HG03060 (cell line): ENCODE measurements at regions not wholly inside any gene's neighbourhood (a gene's known extent, or its start where the extent isn't known, plus 50 kb on each side); places are given as distances from the start of the nearest gene placed in this dataset.

Experiments used
- ATAC-seq: cut with Tn5 transposase; IDR thresholded peaks from one replicate; pipeline ENCODE4 v1.9.1; 2021; ENCODE audit warnings: low read depth, moderate number of reproducible peaks; ENCODE audit not compliant: unreplicated experiment

DNA sequence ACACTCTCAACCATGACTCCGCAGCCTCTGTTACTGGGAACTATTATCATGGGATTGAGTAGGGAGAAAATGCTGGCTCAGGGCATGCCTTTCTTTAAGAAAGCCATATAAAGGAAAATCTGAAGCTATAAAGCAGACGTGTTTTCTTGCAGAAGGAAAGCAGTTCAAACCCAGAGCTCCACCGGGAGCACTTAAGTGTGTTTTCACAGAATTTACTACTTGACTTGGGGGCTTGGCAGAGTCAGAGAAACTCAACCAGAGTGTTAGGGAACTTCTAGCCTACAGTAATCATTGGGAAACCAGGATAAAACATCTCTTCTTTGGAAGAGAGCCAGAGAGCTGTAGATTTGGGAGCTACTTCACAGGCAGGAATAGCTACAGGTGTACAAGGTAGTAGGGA, 283.4 kb upstream of the ADRA1B start:
- ATAC-seq, result no peak

DNA sequence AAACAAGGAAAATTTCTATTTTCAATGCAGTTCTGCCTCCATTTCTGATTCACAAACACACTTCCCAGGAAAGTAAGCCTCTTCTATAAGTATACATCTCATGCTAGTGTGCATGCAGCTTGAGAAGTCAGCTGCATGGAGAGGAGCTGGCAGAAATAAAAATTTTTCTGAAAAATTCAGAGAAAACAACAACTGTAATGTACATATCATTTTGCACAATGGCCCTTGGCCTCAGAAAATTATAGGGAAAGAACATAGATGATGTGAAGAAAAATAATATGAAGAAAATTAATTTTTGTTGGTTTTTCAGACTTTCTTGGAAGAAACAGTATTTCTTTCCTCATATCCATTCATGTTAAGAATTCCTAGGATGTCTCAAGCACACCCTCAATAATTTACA, 277.8 kb upstream of the ADRA1B start:
- ATAC-seq, result no peak

DNA sequence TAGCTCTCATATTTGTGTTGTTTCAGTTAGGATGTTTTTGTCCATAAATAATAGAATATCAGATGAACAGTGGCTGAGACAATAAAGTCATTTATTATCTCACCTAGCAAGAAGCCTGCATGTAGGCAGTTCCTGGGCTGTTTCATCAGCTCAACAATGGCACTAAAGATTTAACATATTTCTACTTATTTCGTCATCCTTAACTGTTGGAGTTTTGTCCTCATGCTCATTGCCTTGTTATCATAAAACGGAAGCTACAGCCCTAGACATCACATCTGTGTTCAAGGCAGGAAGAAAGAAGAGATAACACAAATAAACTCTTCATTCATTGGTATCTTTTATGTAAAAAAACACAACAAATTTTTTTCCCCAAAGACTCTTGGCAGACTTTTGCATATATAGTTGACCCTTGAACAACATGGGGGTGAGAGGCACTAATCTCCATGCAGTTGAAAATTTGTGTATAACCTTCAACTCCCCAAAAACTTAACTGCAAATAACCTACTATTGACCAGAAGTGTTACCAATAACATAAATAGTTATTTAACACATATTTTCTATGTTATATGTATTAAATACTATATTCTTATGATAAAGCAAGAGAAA, 277.2 kb upstream of the ADRA1B start:
- no peak for ATAC-seq

GRCh38 chr5:159639590-159639989, 276.7 kb upstream of the ADRA1B start:
- ATAC-seq, result no peak

GRCh38 chr5:159640446-159640845, 275.8 kb upstream of the ADRA1B start:
- no peak for ATAC-seq

- no peak for ATAC-seq
Observed at GRCh38 chr5:159640921-159641320, 275.4 kb upstream of the ADRA1B start.

DNA sequence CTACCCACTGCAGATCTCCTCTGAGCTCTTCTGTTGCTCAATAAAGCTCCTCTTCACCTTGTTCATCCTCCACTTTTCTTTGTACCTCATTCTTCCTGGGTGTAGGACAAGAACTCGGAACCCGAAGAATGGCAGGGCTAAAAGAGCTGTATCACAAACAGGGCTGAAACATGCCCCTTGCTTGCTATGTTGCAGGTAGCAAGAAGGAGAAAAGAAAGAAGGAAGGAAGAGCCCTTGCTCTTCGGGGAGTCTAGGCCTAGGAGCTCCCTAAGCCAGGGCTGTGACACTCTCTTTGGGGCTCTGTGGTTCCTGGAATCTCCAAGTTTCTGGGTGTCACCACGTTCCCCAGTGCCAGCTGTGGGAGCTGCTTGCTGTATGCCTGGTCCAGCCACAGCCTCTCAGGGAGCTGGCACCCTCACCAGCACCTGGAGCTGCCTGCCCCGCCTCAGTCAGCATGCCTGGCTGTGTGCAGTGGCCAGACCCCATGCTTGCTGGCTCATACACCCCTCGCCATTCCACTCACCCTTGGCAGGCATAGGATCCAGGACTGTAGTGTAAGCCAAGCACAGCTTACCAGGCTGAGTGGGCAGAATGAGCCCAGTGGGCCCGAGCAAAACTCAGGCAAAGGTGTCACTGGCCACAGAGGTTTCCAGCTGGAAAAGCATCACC, 274.8 kb upstream of the ADRA1B start:
- no peak for ATAC-seq

DNA sequence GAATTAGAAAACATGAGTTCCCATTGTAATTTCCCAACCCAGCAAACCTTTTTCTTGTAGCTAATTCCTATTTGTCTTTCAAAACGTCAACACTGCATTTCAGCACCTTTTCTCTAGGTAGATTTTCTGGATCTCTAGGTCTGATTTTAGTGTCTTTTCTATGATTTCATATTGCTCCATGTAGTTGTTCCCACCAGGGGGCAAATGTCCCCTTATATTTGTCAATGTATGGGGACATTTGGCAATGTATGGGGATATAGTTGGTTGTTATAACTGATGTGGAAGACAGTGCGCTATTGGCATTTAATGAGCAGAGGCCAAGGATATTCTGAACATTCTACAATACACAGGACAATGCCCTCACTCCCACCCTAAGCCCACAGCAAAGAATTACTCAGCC, 273.9 kb upstream of the ADRA1B start:
- ATAC-seq, result no peak

DNA sequence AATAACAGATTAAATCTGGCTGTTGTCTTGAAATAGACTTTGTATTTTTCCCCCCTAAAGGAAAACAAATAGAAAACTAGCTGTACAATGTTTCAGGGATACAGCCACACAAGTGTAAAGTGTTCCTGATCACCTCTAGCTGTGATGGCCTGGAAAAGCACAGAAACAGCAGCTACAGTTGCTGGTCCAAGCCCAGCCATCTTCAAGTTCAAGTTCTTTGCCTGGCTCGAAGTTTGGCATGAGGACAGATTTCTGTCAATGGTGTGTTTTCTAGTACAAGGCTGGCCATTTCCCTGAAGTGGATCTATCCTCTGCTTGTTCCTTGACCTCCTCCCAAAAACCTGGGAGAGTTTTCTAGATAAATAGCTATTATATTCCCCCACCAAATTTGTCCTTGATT, 272.2 kb upstream of the ADRA1B start:
- ATAC-seq, result no peak

GRCh38 chr5:159645179-159645846, 271.0 kb upstream of the ADRA1B start:
- no peak for ATAC-seq

GRCh38 chr5:159650803-159651202, 265.5 kb upstream of the ADRA1B start:
- no peak for ATAC-seq

DNA sequence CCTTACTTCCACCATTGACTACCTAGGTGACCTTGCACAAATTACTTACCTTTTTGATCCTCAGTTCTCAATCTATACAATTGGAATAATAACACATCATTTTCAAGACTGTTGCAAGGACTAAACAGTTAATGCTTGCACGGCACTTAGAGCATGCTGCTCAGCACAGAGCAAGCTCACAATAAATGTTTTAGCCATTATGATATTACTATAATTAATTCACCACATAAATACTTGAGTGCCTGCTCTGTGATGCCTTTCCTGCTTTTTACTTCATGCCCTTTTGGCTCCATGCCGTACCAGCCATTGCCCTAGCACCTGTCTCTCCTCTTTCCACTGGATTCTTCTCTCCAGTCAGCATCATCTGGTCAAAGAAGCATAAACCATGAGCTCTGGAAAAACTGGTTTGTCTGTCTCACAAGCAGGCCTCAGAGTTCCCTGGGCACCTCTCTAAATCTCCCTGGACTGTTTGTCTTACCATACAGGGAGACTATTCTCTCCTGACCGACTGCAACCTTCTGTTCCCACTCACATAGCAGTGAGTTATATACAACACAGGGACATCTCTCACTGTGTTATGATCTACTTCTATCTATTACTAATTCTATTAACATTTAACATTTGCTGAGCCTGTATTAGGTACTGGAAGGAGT, 260.4 kb upstream of the ADRA1B start:
- no peak for ATAC-seq

GRCh38 chr5:159657298-159657697, 259.0 kb upstream of the ADRA1B start:
- no peak for ATAC-seq

- ATAC-seq, result no peak
Observed at GRCh38 chr5:159657771-159658170, 258.5 kb upstream of the ADRA1B start.

- ATAC-seq, result no peak
Observed at GRCh38 chr5:159658266-159658925, 257.9 kb upstream of the ADRA1B start.

GRCh38 chr5:159660401-159660800, 255.9 kb upstream of the ADRA1B start:
- no peak for ATAC-seq

- ATAC-seq, result no peak
Observed at GRCh38 chr5:159663986-159664385, 252.3 kb upstream of the ADRA1B start.

DNA sequence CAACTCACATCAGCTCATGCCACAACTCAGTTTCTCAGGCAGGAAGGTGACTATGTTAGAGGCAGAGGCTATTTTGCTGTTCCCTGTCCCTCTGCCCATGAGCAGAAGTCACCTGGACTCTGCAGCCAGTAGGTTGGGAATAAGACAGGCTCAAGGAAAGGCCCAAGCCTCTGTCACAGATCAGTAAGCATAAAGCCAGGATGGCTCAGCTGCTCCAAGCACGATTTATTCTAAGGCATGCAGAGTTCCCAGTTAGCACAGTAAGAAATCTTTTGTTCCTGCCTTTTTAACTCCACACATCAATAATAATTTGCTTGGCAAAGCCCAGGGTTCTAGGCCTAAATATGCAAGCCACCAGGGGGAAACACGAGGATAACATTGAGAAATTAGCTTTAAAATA, 249.0 kb upstream of the ADRA1B start:
- ATAC-seq, result no peak

- ATAC-seq, result no peak
Observed at GRCh38 chr5:159668556-159668955, 247.7 kb upstream of the ADRA1B start.

- ATAC-seq, result no peak
Observed at GRCh38 chr5:159669559-159669958, 246.7 kb upstream of the ADRA1B start.

DNA sequence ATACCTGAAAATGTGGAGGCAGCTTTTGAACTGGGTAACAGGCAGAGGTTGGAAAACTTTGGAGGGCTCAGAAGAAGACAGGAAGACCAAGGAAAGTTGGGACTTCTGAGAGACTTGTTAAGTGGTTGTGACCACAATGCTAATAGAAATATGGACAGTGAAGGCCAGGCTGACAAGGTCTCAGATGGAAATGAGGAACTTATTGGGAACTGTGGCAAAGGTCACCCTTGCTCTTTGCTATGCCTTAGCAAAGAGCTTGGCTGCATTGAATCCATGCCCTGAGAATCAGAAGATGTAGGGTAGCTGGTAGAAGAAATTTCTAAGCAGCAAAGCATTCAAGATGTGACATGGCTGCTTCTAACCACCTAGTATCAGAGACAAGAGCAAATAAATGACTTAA, 244.4 kb upstream of the ADRA1B start:
- no peak for ATAC-seq
